Fibroblast of lung (primary cell): ENCODE measurements at regions not wholly inside any gene's neighbourhood (a gene's known extent, or its start where the extent isn't known, plus 50 kb on each side); places are given as distances from the start of the nearest gene placed in this dataset.
A peak's percentile ranks its signal among the peaks of the same experiment; 100 is the strongest.

Experiments
- DNase-seq, 2 donors: peaks; one replicate each; pipeline versions ENCODE4 v3.0.0 to v3.0.0-alpha.2; 2010; ENCODE audit warnings: low read depth in 2 of 2
- H2AFZ ChIP-seq: 2 replicates; pipeline ENCODE4 v1.5.1; 2012; ENCODE audit warnings: low read length, control low read depth, inconsistent platforms
- H3K27ac ChIP-seq: 2 replicates; pipeline ENCODE4 v1.5.1; 2011; ENCODE audit warnings: low read length, control low read depth; ENCODE audit not compliant: insufficient read depth
- H3K27me3 ChIP-seq: 2 replicates; pipeline ENCODE4 v1.5.1; 2011; ENCODE audit warnings: mild to moderate bottlenecking, low read length; ENCODE audit not compliant: control insufficient read depth, insufficient read depth
- H3K36me3 ChIP-seq: 2 replicates; pipeline ENCODE4 v1.5.1; 2011; ENCODE audit warnings: low read length; ENCODE audit not compliant: control insufficient read depth, insufficient read depth
- H3K4me1 ChIP-seq: 2 replicates; pipeline ENCODE4 v1.5.1; 2011; ENCODE audit warnings: low read length; ENCODE audit not compliant: control insufficient read depth, insufficient read depth; ENCODE audit errors: extremely low read depth
- H3K4me2 ChIP-seq: 2 replicates; pipeline ENCODE4 v1.5.1; 2011; ENCODE audit warnings: low read length, control low read depth; ENCODE audit not compliant: insufficient read depth; ENCODE audit errors: extremely low read depth
- H3K4me3 ChIP-seq, 4 experiments: fragments of 200-600 bp in 1 of 4; sonication (generic) in 1 of 4; replicated peaks in 1 of 4; 2 replicates each; pipeline ENCODE4 v1.5.1; 2011 to 2016; ENCODE audit warnings: low read length in 4 of 4, low read depth in 3 of 4, mild to moderate bottlenecking in 3 of 4, control low read depth in 2 of 4, inconsistent platforms in 1 of 4, mixed read lengths in 1 of 4; ENCODE audit not compliant: insufficient read depth in 1 of 4; ENCODE audit errors: control extremely low read depth in 1 of 4
- H3K79me2 ChIP-seq: 2 replicates; pipeline ENCODE4 v1.5.1; 2012; ENCODE audit warnings: mild to moderate bottlenecking, low read length, inconsistent platforms; ENCODE audit not compliant: control insufficient read depth, insufficient read depth
- H3K9ac ChIP-seq: 2 replicates; pipeline ENCODE4 v1.5.1; 2011; ENCODE audit warnings: mild to moderate bottlenecking, low read length, control low read depth; ENCODE audit not compliant: insufficient read depth
- H3K9me3 ChIP-seq: 2 replicates; pipeline ENCODE4 v1.5.1; 2012; ENCODE audit warnings: low read depth, low read length; ENCODE audit not compliant: control insufficient read depth, insufficient read depth
- H4K20me1 ChIP-seq: 2 replicates; pipeline ENCODE4 v1.5.1; 2011; ENCODE audit warnings: low read length; ENCODE audit not compliant: control insufficient read depth, insufficient read depth; ENCODE audit errors: extremely low read depth
- EZH2 ChIP-seq: IDR thresholded peaks from 2 replicates; pipeline ENCODE4 v1.5.1; 2012; ENCODE audit warnings: low read length, control low read depth, mild to moderate bottlenecking; ENCODE audit errors: missing control alignments
- TF ChIP-seq, protein P1 (sequence below), 2 donors: IDR thresholded peaks in 1 of 2; conservative IDR thresholded peaks in 1 of 2; 1 replicate in 1 of 2; 2 replicates in 1 of 2; pipeline ENCODE4 v1.5.1; 2011 to 2012; ENCODE audit warnings: low read length in 2 of 2, control low read depth in 1 of 2, inconsistent platforms in 1 of 2, low read depth in 1 of 2, mild to moderate bottlenecking in 1 of 2

DNA sequence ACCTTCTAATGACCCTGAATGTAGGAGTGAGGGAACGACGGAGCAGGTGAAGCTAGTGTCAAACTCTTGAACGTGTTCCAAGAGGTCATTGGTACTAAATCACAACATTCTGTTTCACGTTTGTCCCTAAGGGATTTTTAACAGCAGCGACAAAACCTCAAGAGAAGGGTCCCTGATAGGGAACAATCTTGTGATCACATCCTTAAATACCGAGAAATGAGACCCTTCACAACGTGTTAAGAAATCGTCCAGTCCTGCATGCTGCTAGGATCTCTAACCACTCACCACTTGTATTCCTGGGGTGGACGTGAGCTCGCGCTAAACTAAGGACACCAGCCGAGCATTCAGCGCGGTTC lies 134.1 kb upstream of the KRAS start:
- H3K27ac ChIP-seq: peak overlapping the region; percentile 99
- H3K36me3 ChIP-seq: no peaks in the 10 kb centered on the region
- TF ChIP-seq EZH2: no peak
- TF ChIP-seq, protein P1, sequence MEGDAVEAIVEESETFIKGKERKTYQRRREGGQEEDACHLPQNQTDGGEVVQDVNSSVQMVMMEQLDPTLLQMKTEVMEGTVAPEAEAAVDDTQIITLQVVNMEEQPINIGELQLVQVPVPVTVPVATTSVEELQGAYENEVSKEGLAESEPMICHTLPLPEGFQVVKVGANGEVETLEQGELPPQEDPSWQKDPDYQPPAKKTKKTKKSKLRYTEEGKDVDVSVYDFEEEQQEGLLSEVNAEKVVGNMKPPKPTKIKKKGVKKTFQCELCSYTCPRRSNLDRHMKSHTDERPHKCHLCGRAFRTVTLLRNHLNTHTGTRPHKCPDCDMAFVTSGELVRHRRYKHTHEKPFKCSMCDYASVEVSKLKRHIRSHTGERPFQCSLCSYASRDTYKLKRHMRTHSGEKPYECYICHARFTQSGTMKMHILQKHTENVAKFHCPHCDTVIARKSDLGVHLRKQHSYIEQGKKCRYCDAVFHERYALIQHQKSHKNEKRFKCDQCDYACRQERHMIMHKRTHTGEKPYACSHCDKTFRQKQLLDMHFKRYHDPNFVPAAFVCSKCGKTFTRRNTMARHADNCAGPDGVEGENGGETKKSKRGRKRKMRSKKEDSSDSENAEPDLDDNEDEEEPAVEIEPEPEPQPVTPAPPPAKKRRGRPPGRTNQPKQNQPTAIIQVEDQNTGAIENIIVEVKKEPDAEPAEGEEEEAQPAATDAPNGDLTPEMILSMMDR (conservative IDR thresholded peaks at IDR 0.05 in 1 of 2, IDR thresholded peaks at IDR 0.05 in 1 of 2; ENCODE audit: low read depth in 1 of 2, low read length in 2 of 2): no peak
- no peaks in the 10 kb centered on the region for H3K27me3 ChIP-seq
- peaks cover 4% of the 10 kb centered on the region for H3K4me1 ChIP-seq
- H3K9ac ChIP-seq: peak overlapping the region; percentile 99
- H4K20me1 ChIP-seq: no peaks in the 10 kb centered on the region
- no peak for DNase-seq
- H2AFZ ChIP-seq: no peak overlapping the region
- H3K4me3 ChIP-seq: peak overlapping the region; percentile 68 to 96 (median 78)
- H3K4me2 ChIP-seq: peak overlapping the region; percentile 97
- no peaks in the 10 kb centered on the region for H3K9me3 ChIP-seq
- no peaks in the 10 kb centered on the region for H3K79me2 ChIP-seq

- Histone ChIP-seq H3K4me2 (peak overlapping the region; percentile 97), H3K9ac (no peak overlapping the region), H3K27me3 (no peaks in the 10 kb centered on the region), H4K20me1 (no peaks in the 10 kb centered on the region), H3K9me3 (no peaks in the 10 kb centered on the region), H3K4me1 (peaks cover 4% of the 10 kb centered on the region), H3K79me2 (no peaks in the 10 kb centered on the region), H3K27ac (peak overlapping the region; percentile 99), H3K36me3 (no peaks in the 10 kb centered on the region), H3K4me3 (peak overlapping the region in 3 of 4 experiments; percentile 68 to 96 (median 71)), H2AFZ (no peak overlapping the region)
- DNase-seq: no peak
- TF ChIP-seq, protein P1 (conservative IDR thresholded peaks at IDR 0.05 in 1 of 2, IDR thresholded peaks at IDR 0.05 in 1 of 2; ENCODE audit: low read depth in 1 of 2, low read length in 2 of 2): no peak
- TF ChIP-seq EZH2: no peak
These were observed 133.5 kb upstream of the KRAS start for GRCh38 chr12:25384038-25384892.

GRCh38 chr12:25382311-25383106 lies 131.8 kb upstream of the KRAS start:
- Histone ChIP-seq H3K4me1 (peaks cover 5% of the 10 kb centered on the region), H3K4me3 (no peak overlapping the region), H2AFZ (no peak overlapping the region), H4K20me1 (no peaks in the 10 kb centered on the region), H3K36me3 (no peaks in the 10 kb centered on the region), H3K27me3 (no peaks in the 10 kb centered on the region), H3K79me2 (no peaks in the 10 kb centered on the region), H3K9ac (no peak overlapping the region), H3K9me3 (no peaks in the 10 kb centered on the region), H3K4me2 (no peak overlapping the region), H3K27ac (no peak overlapping the region)
- DNase-seq: no peak
- TF ChIP-seq EZH2: no peak
- TF ChIP-seq, protein P1 (conservative IDR thresholded peaks at IDR 0.05 in 1 of 2, IDR thresholded peaks at IDR 0.05 in 1 of 2; ENCODE audit: low read depth in 1 of 2, low read length in 2 of 2): no peak
